LHCN-M2 (cell line): ENCODE measurements at regions not wholly inside any gene's neighbourhood (a gene's known extent, or its start where the extent isn't known, plus 50 kb on each side); places are given as distances from the start of the nearest gene placed in this dataset.

Experiments used
- DNase-seq: peaks from one replicate; pipeline ENCODE4 v3.0.0-alpha.2; 2012; ENCODE audit warnings: low read depth

DNA sequence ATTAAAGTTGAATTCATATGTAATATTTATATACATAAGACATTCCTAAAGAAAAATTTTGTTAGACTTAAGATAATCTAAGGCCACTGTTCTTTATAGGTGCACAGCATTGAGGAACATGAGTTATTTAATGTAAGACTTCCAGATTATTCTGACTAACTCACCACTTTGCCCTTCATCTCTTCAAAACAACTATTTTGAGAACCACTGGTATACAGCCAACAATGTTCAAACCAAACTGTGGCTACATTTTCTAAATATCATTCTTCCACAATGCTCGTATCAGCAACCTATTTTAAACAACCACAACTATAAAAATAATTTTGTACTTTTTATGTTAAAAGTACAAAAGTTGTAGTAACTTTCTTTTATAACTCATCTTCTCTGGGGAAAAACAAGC, 199.8 kb upstream of the ALCAM start:
- DNase-seq, result peak; percentile 16

DNA sequence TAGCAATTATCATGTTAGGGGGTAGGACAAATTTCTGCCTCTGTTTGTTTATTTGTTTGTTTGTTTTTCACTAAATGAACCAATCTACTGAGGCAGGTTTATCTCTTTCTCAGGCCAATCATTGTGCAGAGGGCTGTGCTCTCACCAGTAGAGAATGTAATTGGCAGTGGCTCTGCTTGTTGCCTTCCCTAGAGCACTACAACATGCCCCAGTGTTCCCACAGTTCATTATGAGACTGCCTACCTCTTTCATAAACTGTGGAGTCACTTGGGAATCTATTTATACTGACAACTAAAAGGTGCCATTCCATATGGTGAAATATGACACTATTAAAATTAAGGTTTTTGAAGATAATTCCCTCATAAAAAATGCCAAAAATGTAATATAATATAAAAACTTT, 196.3 kb upstream of the ALCAM start:
- DNase-seq, result no peak

- DNase-seq, result no peak
These were observed 192.6 kb upstream of the ALCAM start for GRCh38 chr3:105174017-105174615.

GRCh38 chr3:105177576-105177975, 189.1 kb upstream of the ALCAM start:
- DNase-seq, result no peak

GRCh38 chr3:105187344-105187743, 179.4 kb upstream of the ALCAM start:
- DNase-seq, result peak; percentile 38

GRCh38 chr3:105195260-105195659, 171.4 kb upstream of the ALCAM start:
- DNase-seq, result peak; percentile 43

- DNase-seq, result no peak
These were observed 168.8 kb upstream of the ALCAM start for GRCh38 chr3:105197863-105198262.

- DNase-seq, result no peak
These were observed 167.5 kb upstream of the ALCAM start for GRCh38 chr3:105199217-105199616.

DNA sequence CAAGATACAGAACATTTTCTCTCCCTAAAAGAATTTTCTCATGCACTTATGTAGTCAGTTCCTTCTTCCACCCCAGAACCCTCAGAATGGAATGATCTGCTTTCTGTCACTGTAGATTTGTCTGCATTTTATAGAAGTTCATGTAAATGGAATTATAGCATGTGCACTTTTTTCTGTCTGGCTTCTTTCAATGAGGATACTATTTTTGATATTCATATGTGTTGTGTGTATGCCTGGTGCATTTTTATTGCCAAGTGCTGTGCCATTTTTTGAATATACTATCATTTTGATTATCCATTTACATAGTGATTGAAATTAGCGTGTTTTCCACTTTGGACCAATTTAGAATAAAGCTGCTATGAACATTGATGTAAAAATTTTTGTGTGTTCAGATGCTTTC, 156.6 kb upstream of the ALCAM start:
- no peak for DNase-seq

GRCh38 chr3:105214590-105214989, 152.1 kb upstream of the ALCAM start:
- DNase-seq, result no peak

- no peak for DNase-seq
These were observed 144.1 kb upstream of the ALCAM start for GRCh38 chr3:105222568-105223093.

DNA sequence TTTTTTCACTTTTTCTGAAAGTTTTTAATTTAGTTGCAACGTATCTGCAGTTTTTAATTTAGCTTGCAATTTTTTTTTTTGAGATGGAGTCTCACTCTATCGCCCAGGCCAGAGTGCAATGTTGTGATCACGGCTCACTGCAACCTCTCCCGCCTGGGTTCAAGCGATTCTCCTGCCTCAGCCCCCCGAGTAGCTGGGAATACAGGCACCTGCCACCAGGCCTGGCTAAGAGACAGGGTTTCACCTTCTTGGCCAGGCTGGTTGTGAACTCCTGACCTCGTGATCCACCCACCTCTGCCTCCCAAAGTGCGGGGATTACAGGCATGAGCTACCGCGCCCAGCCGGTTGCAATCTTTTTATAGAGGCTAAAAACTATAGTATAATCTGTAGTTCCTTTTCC, 142.9 kb upstream of the ALCAM start:
- DNase-seq, result no peak

DNA sequence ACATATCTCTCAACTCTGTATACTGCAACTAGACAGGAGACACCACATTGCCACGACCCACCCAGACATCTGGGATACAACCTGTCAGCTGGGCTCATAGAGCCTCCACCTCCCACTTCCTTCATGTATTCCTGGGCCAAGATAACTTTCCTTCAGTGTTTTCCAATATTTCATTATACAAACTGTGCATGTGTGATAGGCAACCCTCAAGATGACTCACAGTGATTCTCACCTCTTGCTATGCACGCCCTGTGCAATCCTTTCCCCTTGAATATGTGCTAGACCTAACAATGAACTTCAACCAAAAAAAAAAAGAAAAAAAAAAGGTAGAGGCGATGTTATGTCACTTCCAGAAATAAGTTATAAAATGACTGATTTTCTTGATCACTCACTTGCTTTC, 138.0 kb upstream of the ALCAM start:
- no peak for DNase-seq

GRCh38 chr3:105232553-105232952, 134.2 kb upstream of the ALCAM start:
- no peak for DNase-seq

- no peak for DNase-seq
These were observed 133.7 kb upstream of the ALCAM start for GRCh38 chr3:105233010-105233409.

GRCh38 chr3:105235221-105235620, 131.5 kb upstream of the ALCAM start:
- DNase-seq, result no peak

GRCh38 chr3:105235785-105236184, 130.9 kb upstream of the ALCAM start:
- no peak for DNase-seq

DNA sequence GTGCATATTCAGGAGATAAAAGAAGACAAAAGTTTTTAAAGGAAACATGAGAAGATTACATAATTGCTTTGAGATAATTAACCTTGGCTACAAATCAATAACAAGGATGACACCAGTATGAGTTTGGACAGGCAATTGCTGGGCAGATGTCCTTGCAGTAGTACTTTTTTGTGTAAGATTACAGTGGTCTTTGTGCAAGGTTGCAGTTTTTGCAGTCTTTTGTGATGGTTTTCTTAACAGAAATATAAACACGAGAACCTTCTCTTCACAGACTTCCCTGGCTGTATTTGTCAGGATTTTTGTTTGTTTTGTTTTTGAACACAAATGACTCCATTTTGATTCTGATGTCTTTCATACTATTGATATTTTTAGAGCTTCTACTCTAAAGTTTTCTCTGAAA, 128.3 kb upstream of the ALCAM start:
- no peak for DNase-seq

DNA sequence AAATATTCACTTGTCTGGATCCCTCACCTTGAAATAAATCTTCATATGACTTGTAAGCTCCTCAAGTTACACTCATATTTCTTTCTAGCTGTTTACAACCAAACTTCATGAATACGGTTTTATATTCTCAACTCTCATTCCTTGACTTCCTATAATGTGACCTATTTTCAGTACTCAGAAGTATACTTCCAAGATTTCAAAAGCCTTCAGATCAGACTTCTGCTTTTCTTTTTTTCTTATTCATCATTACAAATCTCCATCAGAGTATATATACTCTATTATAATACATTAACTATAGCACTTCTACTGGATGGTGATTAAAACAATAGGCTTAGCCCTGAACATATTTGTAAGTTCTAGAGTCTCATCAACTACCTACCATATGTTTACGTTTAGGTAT, 123.6 kb upstream of the ALCAM start:
- DNase-seq, result no peak

DNA sequence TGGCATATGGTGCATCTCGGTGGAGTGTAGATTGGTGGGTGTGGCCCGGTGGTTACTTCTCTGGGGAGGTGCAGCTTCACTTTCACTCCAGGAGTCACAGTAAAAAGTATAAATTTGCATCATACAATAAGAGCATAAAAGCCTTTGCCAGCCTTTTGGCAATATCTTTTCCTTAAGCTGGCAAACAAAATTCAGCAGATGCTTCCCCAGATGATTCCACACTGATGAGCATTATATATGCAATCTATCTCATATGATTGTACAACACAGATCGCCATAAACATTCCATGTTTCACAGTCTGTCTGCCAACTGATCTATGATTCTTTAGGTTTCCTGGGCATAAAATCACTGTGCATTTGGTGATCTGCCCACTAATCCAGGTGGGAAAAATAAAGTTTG, 120.2 kb upstream of the ALCAM start:
- no peak for DNase-seq

DNA sequence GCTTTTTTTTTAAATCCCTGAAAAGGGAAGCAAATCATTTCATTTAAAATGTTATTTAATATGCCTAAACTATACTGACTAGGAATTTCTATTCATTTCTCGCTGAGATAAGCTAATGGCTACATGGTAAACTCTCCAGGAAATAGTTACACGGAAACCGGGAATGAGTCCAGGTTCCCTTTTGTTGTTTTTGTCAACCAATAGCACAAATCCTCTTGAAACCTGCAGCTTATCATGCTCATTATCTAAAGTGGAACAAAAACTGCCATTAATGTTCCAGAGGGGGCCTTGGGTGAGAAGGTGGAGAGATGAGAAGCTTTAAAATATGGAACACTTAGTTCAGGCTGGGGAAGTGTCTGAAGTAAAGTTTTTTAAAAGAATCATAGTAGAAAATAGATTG, 113.5 kb upstream of the ALCAM start:
- no peak for DNase-seq

- DNase-seq, result no peak
These were observed 112.6 kb upstream of the ALCAM start for GRCh38 chr3:105254154-105254553.

DNA sequence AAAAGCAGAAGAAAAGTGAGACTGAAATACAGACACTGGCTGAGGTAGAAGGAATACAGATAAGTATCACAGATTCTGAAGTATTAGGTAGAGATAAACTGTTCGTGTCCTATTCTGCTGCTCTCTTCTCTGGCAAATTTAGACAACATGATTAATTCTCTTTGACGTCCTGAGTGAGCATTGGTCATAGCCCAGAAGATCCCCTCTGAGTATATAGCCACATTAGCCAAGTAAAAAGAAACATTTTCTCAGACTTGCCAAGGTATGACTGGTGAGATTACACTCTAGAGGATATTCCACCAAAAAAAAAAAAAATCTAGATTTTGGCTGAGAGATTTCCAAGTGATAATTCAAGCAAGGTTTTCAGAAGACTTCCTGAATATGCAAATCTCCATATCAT, 111.4 kb upstream of the ALCAM start:
- DNase-seq, result no peak

DNA sequence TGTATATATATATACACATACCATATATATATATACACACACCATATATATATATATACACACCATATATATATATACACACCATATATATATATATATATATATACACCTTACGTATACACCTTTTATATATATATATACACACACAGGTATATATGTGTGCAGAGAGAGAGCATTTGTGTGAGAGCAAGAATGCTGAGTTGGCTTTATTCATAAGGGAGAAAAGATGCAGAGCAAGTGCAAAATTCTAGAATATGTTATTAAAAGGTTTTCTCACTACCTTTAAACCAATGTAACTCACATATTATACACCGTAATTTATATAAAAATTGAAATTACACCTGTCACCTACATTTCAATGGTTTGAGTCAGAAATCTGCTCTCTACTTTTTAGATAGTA, 107.2 kb upstream of the ALCAM start:
- DNase-seq, result no peak
